Activated CD4-positive, alpha-beta T cell treated with anti-CD3 and anti-CD28 coated beads, Interleukin-2, amount 50 U/mL, for 24 hours (primary cell): ENCODE measurements at regions not wholly inside any gene's neighbourhood (a gene's known extent, or its start where the extent isn't known, plus 50 kb on each side); places are given as distances from the start of the nearest gene placed in this dataset.
"Not testable (repeated sequence)": the region's sequence is repeated elsewhere in the genome, so short reads cannot be mapped to it uniquely, and the experiment has no call there.

ENCODE experiments used
- DNase-seq, 2 donors: peaks; one replicate each; pipeline ENCODE4 v3.0.0-alpha.2; 2020; ENCODE audit warnings: low read depth in 1 of 2, low spot score in 1 of 2

DNA sequence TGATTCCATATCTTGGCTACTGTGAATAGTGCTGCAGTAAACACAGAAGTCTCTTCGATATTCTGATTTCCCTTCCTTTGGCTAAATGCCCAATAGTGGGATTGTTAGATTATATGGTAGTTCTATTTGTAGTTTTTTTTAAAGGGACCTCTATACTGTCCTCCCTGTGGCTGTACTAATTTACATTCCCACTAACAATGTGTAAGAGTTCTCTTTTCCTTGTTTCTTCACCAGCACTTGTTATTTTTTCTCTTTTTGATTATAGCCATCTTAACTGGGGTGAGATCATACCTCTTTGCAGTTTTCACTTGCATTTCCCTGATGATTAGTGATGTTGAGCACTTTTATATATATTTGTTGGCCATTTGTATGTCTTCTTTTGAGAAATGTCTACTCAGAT is 102.0 kb downstream of the CARTPT start:
- DNase-seq, result no peak

GRCh38 chr5:71822065-71822464 is 103.0 kb downstream of the CARTPT start:
- DNase-seq, result not testable (repeated sequence)

DNA sequence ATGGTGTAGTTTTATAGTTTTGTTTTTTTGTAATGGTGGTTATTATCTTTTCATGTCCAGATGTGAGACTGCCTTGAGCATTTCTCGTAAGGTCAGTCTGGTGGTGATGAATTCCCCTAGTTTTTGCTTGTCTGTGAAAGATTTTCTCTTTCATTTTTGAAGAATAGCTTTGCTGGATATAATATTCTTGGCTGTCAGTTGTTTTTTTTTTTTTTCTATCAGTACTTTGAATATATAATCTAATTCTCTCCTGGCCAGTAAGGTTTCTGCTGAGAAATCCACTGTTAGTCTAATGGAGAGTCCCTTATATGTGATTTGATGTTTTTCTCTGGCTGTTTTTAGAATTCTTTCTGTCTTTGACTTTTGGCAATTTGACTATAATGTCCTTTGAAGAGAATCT is 106.9 kb downstream of the CARTPT start:
- DNase-seq, result no peak

GRCh38 chr5:71828291-71829040 is 109.4 kb downstream of the CARTPT start:
- DNase-seq, result no peak

DNA sequence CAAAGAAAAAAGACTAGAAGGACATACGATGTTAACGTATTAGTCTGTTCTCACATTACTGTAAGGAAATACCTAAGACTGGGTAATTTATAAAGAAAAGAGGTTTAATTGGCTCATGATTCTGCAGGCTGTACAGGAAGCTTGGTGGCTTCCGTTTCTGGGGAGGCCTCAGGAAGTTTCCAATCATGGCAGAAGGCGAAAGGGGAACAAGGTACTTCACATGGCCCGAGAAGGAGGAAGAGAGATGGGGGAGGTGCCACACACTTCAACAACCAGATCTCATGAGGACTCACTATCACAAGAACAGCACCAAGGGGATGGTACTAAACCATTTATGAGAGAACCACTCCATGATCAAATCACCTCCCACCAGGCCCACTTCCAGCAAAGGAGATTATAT is 110.1 kb downstream of the CARTPT start:
- DNase-seq, result no peak

DNA sequence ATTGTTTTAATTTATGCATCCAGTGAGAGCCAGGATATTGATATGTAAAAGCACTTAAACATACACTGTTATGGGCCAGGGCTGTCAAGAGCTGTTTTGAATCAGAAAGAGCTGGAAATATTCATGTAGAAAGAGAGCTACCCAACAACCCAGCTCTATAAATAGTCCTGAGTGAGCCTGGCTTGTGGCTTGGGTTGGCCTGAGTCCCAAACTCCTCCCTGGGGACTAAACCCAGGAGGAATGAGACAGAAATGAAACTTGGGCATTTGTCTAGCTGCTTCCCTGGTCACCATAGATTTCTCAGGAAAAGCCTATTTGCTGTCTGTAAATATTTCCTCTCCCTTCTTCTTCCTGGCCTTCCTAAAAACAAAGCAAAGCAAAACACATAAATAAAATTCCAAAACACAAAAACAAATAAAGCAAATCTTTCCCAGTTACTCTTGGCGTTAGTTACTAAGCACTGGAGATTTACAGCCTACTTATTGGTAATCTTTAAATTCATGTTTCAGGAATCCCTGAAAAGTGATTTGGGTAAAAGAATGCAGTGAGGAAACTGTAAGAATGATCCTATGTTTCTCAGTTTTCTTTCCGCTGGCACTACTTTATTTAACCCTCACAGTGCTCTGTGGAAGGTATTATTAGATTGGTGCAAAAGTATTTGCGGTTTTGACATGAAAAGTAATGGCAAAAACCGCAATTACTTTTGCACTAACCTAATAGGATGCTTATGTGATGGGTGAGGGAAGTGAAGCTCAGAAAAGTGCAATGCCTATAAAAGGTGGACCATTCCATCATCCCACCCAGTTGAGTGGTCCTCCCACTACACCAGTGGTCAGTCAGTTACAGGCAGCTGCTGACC is 111.8 kb downstream of the CARTPT start:
- no peak for DNase-seq

DNA sequence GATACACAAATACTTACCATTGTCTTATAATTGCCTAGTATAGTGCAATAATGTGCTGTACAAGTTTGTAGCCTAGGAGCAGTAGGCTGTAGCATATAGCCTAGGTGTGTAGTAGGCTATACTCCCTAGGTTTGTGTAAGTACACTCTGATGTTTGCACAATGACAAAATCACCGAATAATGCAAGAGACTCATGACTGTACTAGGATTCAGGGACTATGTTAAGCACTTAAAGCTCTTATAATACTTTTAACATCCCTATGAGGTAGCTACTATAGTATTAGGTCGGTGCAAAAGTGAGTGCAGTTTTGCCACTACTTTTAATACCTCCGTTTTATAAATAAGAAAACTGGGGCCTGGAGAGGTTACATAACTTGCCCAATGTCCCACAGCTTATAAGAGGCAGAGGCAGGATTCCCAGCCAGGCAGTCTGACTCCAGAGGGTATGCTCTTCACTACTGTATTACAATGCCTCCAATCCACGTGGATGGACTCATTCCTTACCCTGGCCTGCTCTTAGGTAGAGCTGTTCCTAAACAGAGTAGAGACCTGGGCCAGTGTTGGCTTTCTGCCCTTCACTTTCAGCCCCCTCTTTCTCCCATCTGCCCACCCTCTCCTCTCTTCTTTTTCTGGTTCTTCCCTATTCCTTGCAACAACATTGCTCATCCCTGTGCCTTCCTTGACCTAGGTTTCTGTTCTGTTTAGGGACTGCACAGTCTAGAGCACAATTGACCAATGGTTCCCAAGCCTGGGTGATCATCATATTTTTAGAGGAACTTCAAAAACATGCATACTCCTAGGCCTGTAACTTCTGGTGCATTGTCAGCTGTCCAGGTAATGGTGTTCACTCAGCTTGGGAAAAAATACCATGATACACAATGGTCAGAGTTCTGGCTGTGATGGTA is 114.0 kb downstream of the CARTPT start:
- no peak for DNase-seq

DNA sequence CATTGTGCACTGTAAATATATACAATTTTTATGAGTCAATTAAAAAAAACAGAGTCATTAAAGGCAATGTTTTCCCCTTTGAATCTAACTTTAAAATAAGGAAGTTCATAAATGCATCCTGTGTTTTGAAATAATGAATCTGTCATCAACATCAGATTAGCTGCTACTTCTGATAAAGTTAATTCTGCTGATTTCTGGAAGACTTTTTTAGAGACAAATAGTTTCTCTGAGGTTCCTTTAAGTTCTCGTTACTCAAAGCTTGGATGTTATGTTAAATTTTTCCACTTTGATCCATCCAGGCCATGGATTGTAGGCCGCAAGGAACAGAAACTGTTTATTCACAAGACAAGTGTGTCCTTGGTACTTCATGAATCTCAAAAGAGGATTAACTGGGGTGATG is 115.5 kb downstream of the CARTPT start:
- no peak for DNase-seq

GRCh38 chr5:71836084-71836483 is 117.0 kb downstream of the CARTPT start:
- DNase-seq, result no peak

DNA sequence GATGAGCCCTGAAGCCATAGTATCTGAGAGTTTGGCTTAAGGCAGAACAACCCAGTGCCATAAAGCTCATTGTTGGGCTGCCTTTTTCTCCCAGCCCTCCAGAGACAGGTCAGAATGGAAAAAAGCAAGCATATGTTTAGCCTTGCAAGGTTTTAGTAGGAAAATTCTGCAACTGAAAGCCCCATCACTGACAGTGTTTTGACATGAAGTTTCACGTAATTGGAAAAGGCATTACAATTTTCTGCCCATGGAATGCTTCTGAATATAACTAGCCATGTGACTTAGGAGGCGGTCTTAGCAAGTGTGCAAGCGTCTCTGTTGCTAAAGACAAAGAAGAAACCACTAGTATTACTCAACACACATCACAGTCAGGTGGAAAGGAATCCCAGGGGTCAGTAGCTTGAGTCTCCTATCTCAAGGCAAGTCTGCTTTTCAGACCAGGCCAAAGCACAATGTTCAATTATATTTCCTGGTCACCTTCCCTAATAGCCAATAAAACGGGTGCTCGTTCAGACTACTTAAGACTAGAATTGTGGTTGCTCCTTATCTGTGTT is 117.6 kb downstream of the CARTPT start:
- no peak for DNase-seq

GRCh38 chr5:71838286-71838685 is 119.2 kb downstream of the CARTPT start:
- no peak for DNase-seq

- DNase-seq, result no peak
Measured at GRCh38 chr5:71839096-71839884, 120.2 kb downstream of the CARTPT start.

- DNase-seq, result no peak
Measured at GRCh38 chr5:71841107-71841506, 122.0 kb downstream of the CARTPT start.

GRCh38 chr5:71843111-71843510 is 124.0 kb downstream of the CARTPT start:
- DNase-seq, result no peak

GRCh38 chr5:71844862-71845261 is 125.8 kb downstream of the CARTPT start:
- DNase-seq, result no peak

GRCh38 chr5:71859515-71859914 is 140.4 kb downstream of the CARTPT start:
- DNase-seq, result no peak

DNA sequence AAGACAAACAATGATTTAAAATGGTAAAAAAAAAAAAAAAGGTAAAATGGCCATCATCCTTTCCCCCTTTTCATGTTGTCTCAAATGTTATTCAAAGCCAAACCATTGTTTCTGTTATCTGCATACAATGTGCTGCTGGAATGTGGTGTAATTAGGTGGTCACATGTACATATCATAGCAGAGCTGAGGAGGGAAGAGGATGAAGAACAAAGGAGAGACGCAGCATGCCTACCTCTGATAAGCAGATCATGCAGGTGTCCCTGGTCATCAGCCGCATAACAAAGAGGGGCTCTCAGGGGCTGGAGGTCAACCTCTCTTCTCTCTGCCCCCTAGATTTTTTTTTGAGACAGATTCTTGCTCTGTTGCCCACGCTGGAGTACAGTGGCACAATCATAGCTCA is 141.0 kb downstream of the CARTPT start:
- DNase-seq, result no peak

- no peak for DNase-seq
Measured at GRCh38 chr5:71861682-71862081, 142.6 kb downstream of the CARTPT start.

- no peak for DNase-seq
Measured at GRCh38 chr5:71862087-71862486, 143.0 kb downstream of the CARTPT start.

DNA sequence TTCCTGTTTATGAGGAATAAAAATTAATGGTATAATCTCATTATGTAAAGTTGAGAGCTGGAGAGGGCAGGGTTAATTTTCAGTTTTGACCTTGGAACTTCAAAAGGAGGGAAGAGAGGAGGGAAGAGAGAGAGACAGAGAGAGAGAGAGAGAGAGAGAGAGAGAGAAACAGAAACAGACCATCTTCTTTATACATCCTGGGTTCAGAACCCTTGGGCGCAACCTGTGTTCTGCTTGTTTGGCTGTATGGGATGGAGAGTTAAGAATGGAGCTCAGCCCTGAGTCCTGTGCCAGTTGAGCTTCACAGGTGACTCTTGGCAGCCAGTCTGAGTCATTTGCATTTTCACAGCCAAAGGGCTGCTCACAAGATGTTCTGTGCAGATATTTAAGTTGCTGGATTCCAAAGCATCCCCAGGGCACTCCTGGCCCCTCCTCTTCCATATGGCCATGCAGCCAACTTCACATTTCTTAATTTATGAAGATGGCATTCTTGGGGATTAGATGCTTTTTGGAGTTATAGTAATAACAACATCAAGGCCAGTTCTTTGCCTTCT is 143.5 kb downstream of the CARTPT start:
- no peak for DNase-seq
